ENCODE measurements at regions not wholly inside any gene's neighbourhood (a gene's known extent, or its start where the extent isn't known, plus 50 kb on each side); places are given as distances from the start of the nearest gene placed in this dataset.

DNA sequence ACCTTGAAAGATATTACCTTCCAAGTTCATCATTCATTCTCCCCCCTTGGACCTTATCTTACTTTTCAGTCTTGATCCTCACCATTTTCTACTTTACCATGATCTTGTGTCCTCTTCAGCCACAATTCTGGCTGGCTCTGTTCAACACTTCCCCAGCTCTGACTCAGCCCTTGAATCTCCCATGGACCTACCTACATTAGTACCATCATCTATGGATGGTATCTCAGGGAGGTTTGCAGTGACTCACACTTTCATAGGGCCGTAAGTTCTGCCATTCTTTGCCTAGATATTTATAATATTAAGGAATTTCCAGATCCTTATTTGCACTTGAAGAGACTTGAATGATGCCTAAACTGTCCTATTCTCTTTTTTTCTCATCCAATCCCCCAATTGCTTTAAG, 213.7 kb upstream of the RORA start:
- H3K27ac ChIP-seq: no peak overlapping the region
- TF ChIP-seq, protein P1, sequence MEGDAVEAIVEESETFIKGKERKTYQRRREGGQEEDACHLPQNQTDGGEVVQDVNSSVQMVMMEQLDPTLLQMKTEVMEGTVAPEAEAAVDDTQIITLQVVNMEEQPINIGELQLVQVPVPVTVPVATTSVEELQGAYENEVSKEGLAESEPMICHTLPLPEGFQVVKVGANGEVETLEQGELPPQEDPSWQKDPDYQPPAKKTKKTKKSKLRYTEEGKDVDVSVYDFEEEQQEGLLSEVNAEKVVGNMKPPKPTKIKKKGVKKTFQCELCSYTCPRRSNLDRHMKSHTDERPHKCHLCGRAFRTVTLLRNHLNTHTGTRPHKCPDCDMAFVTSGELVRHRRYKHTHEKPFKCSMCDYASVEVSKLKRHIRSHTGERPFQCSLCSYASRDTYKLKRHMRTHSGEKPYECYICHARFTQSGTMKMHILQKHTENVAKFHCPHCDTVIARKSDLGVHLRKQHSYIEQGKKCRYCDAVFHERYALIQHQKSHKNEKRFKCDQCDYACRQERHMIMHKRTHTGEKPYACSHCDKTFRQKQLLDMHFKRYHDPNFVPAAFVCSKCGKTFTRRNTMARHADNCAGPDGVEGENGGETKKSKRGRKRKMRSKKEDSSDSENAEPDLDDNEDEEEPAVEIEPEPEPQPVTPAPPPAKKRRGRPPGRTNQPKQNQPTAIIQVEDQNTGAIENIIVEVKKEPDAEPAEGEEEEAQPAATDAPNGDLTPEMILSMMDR (conservative IDR thresholded peaks at IDR 0.05): no peak

DNA sequence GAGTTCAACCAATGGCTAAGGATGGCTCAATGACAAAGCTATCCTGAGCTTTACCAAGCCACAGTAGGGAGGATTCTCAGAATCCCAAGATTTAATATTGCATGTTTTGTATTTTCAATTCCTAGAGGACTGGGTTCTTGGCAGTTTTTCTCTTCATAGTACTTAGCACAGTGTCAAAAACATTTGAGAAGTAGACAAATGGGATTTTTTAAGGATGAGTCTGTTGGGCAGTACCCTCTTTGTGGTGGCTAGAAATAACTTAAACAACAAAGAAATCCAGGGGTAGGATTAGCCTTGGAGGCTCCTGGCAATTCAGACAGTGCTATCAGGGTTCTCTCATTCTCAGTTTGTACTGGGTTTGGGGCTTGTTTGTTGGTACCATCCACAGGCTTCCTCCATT, 212.8 kb upstream of the RORA start:
- TF ChIP-seq, protein P1 (conservative IDR thresholded peaks at IDR 0.05): no peak
- H3K27ac ChIP-seq: no peak overlapping the region

DNA sequence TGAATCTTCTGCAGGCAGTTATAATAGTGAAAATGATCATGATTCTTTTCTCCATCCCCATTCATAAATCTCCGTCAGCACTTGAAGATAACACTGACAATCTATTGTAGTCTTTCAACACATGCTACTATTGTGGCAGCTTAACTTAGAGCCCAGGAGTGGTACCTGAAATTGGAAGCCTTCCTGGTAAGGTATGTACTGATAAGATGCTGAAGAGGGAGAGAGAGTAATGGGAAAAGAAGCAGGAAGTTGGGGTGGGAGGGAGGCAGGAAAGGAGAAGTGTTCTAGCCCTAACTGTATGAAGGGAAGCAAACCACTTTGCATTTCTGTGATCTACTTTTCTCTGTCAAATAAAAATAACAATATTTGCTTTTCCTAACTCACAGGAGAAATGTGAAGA, 197.4 kb upstream of the RORA start:
- TF ChIP-seq, protein P1 (conservative IDR thresholded peaks at IDR 0.05): no peak
- H3K27ac ChIP-seq: no peak overlapping the region

DNA sequence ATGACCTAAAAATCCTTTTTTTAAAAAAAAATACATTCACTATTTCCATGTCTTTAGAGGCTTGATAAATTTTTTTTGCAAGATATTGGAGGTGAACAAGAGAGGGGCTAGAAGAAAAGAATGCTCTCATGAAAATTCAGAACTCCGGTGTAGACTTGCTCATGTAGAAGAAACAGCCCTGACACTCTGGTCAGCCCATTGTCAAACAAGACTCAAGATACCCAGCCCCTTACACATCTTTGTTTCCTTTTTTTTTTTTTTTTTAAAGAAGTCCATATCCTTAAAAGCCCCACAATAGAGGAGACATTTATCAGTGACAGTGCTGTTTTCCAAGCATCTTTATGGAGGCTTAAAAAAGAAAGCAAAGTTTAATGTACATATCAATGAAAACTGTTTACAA, 196.8 kb upstream of the RORA start:
- H3K27ac ChIP-seq: no peak overlapping the region
- TF ChIP-seq, protein P1 (conservative IDR thresholded peaks at IDR 0.05): no peak

DNA sequence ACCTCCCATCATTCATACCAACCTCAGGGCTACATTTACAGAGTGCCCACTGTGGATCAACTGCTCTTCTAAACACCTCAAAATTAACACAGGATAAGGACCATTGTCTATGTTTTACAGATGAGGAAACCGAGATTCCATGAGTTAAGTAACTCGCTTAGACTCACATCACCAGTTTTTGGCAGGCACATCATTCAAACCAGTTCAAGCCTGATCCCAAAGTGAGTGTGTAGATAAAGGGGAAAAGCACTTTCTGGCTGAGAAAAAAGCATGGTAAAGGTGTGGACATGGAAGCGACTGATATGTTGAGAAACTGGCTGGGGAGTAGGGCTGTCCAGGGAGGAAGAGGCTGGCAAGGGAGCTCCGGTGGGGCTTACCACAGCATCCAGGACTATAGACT, 193.7 kb upstream of the RORA start:
- H3K27ac ChIP-seq: peak overlapping the region; percentile 73; the same call in 1 of the 2 replicates
- TF ChIP-seq, protein P1 (conservative IDR thresholded peaks at IDR 0.05): no peak

DNA sequence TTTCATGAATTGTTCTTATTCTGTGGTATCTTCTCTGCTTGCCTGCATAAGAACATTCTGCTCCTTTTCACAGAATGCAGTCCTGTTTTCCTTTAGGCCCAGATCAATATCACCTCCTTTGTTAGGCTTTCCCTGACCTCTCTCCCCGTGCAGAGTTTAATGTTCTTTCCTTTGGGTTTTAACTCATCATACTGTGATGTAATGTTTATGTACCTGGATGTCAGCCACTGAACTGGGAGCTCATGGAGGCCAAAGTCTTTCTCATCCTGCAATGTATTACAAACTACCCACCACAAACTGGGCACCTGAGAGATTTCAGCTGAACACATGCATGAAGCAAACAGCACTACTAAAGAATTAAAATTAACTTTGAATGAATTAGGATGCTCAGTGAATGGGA, 192.8 kb upstream of the RORA start:
- TF ChIP-seq, protein P1 (conservative IDR thresholded peaks at IDR 0.05): no peak
- peak overlapping the region; percentile 73 for H3K27ac ChIP-seq

DNA sequence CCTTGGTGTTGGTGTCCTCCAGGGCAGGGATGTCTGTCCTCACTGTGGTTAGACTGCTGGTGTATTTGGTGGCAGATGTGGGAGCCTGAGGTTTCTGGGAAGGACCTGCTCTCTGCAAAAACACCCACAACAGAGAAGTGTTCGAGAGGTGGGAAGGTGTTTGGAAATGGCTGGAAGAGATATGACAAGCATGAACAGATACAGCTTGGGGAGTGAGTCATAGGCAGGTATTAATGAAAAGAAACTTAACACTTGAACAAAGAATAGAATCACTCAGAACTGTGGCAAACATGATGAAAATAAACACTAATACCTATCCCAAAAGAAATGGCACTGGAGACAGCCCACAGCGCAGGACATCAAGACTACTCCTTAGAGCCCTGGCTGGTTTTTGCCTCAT, 192.4 kb upstream of the RORA start:
- H3K27ac ChIP-seq: peak overlapping the region; percentile 73
- TF ChIP-seq, protein P1 (conservative IDR thresholded peaks at IDR 0.05): no peak

DNA sequence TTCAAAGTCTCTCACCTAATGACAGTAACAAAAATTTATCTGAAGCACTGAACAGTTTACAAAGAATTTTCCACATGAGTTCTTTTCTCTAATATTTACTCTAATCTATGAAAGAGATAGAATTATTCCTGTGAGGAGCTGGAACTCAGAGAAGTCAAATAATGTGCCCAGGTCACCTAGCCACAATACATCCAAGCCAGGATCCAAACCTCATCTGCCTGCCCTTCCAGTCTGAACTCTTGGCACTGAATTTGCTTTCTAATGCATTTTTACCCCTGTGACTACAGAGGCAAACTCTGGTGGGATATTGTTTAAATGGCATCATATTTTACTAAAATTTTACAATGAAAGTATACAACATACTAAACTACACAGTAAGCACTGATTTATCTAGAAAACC, 191.4 kb upstream of the RORA start:
- TF ChIP-seq, protein P1 (conservative IDR thresholded peaks at IDR 0.05): no peak
- H3K27ac ChIP-seq: peak overlapping the region; percentile 73
